ENCODE measurements at regions not wholly inside any gene's neighbourhood (a gene's known extent, or its start where the extent isn't known, plus 50 kb on each side); places are given as distances from the start of the nearest gene placed in this dataset.

GRCh38 chr5:9877488-9877887 is 247.3 kb upstream of the TAS2R1 start:
- WGBS, 2 experiments (ENCODE audit: extremely low coverage in 2 of 2, insufficient read length in 1 of 2), result no CpG with 5 or more reads among the region's 4 CpGs
- CTCF ChIA-PET, result interaction anchor here (0.7 kb wide), 1 partner anchor 210 kb away, joined by 4 read pairs; no protein-coding TSS in a partner anchor
- H2BK120ac ChIP-seq (ENCODE audit: low read depth, low read length), result no peak overlapping the region
- no peak overlapping the region for H3K4me3 ChIP-seq (ENCODE audit: insufficient read depth, low read depth, low read length)
- in situ Hi-C loops (cut with MboI; ENCODE audit: low sequenced_read_pairs) (no loop called here), intact Hi-C loops (cut with micrococcal nuclease) (no loop called here), dilution Hi-C loops (cut with HindIII; ENCODE audit: low sequenced_read_pairs, unreplicated experiment) (no loop called here)
- no peaks in the 10 kb centered on the region for H3K9me3 ChIP-seq (ENCODE audit: control insufficient read depth, insufficient read depth, low read length)
- no peaks in the 10 kb centered on the region for H3K79me1 ChIP-seq (ENCODE audit: low read depth in 1 of 2, low read length in 2 of 2)
- H2AK9ac ChIP-seq (replicated peaks; ENCODE audit: low read depth, low read length, poor library complexity), result no peak overlapping the region
- H2BK15ac ChIP-seq (ENCODE audit: low read depth, low read length), result no peak overlapping the region
- no peak overlapping the region for H4K5ac ChIP-seq (ENCODE audit: low read depth, low read length)
- no TSS peak for BruUV-seq (replicated peaks)
- H3K4ac ChIP-seq (ENCODE audit: low read depth, low read length), result no peak overlapping the region
- TF ChIP-seq SMC3 (IDR thresholded peaks at IDR 0.05; ENCODE audit: low read depth, low read length) (no peak), USF2 (IDR thresholded peaks at IDR 0.05; ENCODE audit: low read depth, low read length) (no peak), MAFK (IDR thresholded peaks at IDR 0.05; ENCODE audit: low read depth, low read length) (no peak), RAD21 (IDR thresholded peaks at IDR 0.05; ENCODE audit: low read length) (no peak), RFX5 (IDR thresholded peaks at IDR 0.05; ENCODE audit: low read depth, low read length) (no peak), BHLHE40 (IDR thresholded peaks at IDR 0.05; ENCODE audit: low read depth, low read length) (no peak), ELK1 (IDR thresholded peaks at IDR 0.05; ENCODE audit: borderline replicate concordance, low read depth, low read length) (no peak), RCOR1 (IDR thresholded peaks at IDR 0.05; ENCODE audit: insufficient replicate concordance, low read length) (no peak), NFE2L2 (IDR thresholded peaks at IDR 0.05; ENCODE audit: low read depth, low read length) (no peak), MXI1 (IDR thresholded peaks at IDR 0.05; ENCODE audit: borderline replicate concordance, low read depth, low read length) (no peak), MAZ (IDR thresholded peaks at IDR 0.05; ENCODE audit: borderline replicate concordance, low read depth, low read length) (no peak), CEBPB (IDR thresholded peaks at IDR 0.05; ENCODE audit: low read depth, low read length) (no peak), FOS (IDR thresholded peaks at IDR 0.05; ENCODE audit: low read depth, low read length) (no peak), CTCF (conservative IDR thresholded peaks at IDR 0.05; ENCODE audit: low read depth, low read length) (no peak)
- no peak overlapping the region for H3K23ac ChIP-seq (ENCODE audit: low read depth, low read length)
- H4K8ac ChIP-seq (ENCODE audit: low read depth in 2 of 2, low read length in 2 of 2), result no peak overlapping the region
- H3K56ac ChIP-seq (ENCODE audit: extremely low read depth, insufficient read depth, low read length), result no peak overlapping the region
- no peaks in the 10 kb centered on the region for H4K20me1 ChIP-seq (ENCODE audit: insufficient read depth, low read length)
- DNase-seq (no peak), ATAC-seq (ENCODE audit: low read depth) (peak; percentile 79)
- no peaks in the 10 kb centered on the region for H3K4me1 ChIP-seq (ENCODE audit: control insufficient read depth, insufficient read depth, low read length)
- no peak overlapping the region for H4K91ac ChIP-seq (ENCODE audit: insufficient read depth, low read depth, low read length)
- no peaks in the 10 kb centered on the region for H3K9me1 ChIP-seq (ENCODE audit: insufficient read depth, low read length)
- H2AK5ac ChIP-seq (ENCODE audit: low read depth, low read length), result no peak overlapping the region
- no peak overlapping the region for H2BK20ac ChIP-seq (ENCODE audit: low read depth, low read length)
- no peaks in the 10 kb centered on the region for H3K36me3 ChIP-seq (ENCODE audit: control insufficient read depth, insufficient read depth, low read length)
- H3K4me2 ChIP-seq (ENCODE audit: low read depth, low read length), result no peak overlapping the region
- no peak overlapping the region for H3K14ac ChIP-seq (replicated peaks; ENCODE audit: low read depth, low read length)
- no peak overlapping the region for H3K27ac ChIP-seq (ENCODE audit: insufficient read depth, low read length)
- H3K27me3 ChIP-seq (ENCODE audit: control insufficient read depth, insufficient read depth, low read length), result no peaks in the 10 kb centered on the region
- H2AFZ ChIP-seq (replicated peaks; ENCODE audit: low read length, poor library complexity), result no peak overlapping the region
- H3K18ac ChIP-seq (ENCODE audit: low read depth, low read length), result no peak overlapping the region
- POLR2A ChIA-PET (ENCODE audit: unreplicated experiment), result no interaction called here
- no peak overlapping the region for H3K9ac ChIP-seq (ENCODE audit: low read depth, low read length)
- no peak overlapping the region for H2BK5ac ChIP-seq (ENCODE audit: low read depth, low read length, poor library complexity, severe bottlenecking)

Data from IMR-90 (cell line).